ENCODE measurements at regions not wholly inside any gene's neighbourhood (a gene's known extent, or its start where the extent isn't known, plus 50 kb on each side); places are given as distances from the start of the nearest gene placed in this dataset.

DNA sequence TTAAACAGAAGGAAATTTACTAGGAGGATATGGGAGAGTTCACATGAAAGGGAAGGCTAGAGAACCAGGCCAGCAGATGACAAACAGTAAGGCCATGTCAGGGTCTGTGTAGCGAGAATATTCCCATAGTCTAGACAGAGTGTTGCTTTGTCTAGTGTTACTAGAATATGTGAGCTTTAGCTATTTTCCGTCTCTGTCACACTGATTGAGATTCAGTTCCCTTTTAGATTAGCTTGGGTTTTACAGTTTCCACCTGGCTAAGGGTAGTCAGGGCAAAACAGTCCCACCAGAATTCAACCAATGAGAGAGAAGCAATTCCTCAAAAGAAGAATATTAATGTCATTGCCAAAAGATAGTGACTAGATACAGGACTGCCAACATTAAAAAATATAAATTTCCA, 82.8 kb upstream of the MDM1 start:
- no peaks in the 10 kb centered on the region for H3K79me2 ChIP-seq (ENCODE audit: insufficient read depth, low read length)
- H3K9me2 ChIP-seq (ENCODE audit: low read depth, low read length): no peaks in the 10 kb centered on the region
- no peaks in the 10 kb centered on the region for H3F3A ChIP-seq (ENCODE audit: insufficient read depth, low read length)
- no peaks in the 10 kb centered on the region for H3K9me3 ChIP-seq (ENCODE audit: low read length)
- no peak overlapping the region for H3K4me2 ChIP-seq (ENCODE audit: low read length)
- no peaks in the 10 kb centered on the region for H3K4me1 ChIP-seq (ENCODE audit: insufficient read depth, low read length, severe bottlenecking)
- no peak overlapping the region for H3K9ac ChIP-seq (ENCODE audit: low read length)
- no peaks in the 10 kb centered on the region for H3K36me3 ChIP-seq (ENCODE audit: insufficient read depth, low read length)
- TF ChIP-seq EZH2 (IDR thresholded peaks at IDR 0.05; ENCODE audit: borderline replicate concordance, low read length): no peak
- TF ChIP-seq, protein P1, sequence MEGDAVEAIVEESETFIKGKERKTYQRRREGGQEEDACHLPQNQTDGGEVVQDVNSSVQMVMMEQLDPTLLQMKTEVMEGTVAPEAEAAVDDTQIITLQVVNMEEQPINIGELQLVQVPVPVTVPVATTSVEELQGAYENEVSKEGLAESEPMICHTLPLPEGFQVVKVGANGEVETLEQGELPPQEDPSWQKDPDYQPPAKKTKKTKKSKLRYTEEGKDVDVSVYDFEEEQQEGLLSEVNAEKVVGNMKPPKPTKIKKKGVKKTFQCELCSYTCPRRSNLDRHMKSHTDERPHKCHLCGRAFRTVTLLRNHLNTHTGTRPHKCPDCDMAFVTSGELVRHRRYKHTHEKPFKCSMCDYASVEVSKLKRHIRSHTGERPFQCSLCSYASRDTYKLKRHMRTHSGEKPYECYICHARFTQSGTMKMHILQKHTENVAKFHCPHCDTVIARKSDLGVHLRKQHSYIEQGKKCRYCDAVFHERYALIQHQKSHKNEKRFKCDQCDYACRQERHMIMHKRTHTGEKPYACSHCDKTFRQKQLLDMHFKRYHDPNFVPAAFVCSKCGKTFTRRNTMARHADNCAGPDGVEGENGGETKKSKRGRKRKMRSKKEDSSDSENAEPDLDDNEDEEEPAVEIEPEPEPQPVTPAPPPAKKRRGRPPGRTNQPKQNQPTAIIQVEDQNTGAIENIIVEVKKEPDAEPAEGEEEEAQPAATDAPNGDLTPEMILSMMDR (IDR thresholded peaks at IDR 0.05; ENCODE audit: low read length): no peak
- H2AFZ ChIP-seq (ENCODE audit: low read length): no peak overlapping the region
- no peak overlapping the region for H3K4me3 ChIP-seq (ENCODE audit: low read depth, low read length, poor library complexity, severe bottlenecking)
- H3K27ac ChIP-seq (ENCODE audit: low read depth, low read length, poor library complexity, severe bottlenecking): no peak overlapping the region
- no peaks in the 10 kb centered on the region for H4K20me1 ChIP-seq (ENCODE audit: insufficient read depth, low read length)
- H3K27me3 ChIP-seq (ENCODE audit: insufficient read depth, low read length): no peaks in the 10 kb centered on the region

DNA sequence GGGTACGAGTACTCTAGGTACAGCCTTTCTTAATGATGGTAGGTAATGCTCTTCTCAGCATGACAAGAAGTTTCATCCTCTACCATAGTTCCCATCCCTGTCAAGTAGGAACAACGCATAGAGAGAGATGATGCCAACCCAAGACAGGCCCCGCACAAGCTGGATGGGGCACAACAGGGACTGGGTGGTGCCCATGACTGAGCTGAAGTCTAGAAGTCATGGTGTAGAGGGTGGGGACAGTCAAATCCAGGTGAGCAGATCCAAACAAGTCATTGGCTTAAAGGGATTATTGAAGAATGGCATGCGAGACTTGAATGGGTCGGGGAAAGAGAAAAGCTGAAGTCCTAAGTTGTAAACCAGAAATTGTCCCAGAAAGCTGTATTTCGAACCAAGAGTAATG, 84.2 kb upstream of the MDM1 start:
- no peaks in the 10 kb centered on the region for H4K20me1 ChIP-seq (ENCODE audit: insufficient read depth, low read length)
- no peaks in the 10 kb centered on the region for H3K9me3 ChIP-seq (ENCODE audit: low read length)
- no peak overlapping the region for H3K9ac ChIP-seq (ENCODE audit: low read length)
- H3K27me3 ChIP-seq (ENCODE audit: insufficient read depth, low read length): no peaks in the 10 kb centered on the region
- no peak overlapping the region for H3K27ac ChIP-seq (ENCODE audit: low read depth, low read length, poor library complexity, severe bottlenecking)
- H3K4me3 ChIP-seq (ENCODE audit: low read depth, low read length, poor library complexity, severe bottlenecking): no peak overlapping the region
- no peaks in the 10 kb centered on the region for H3F3A ChIP-seq (ENCODE audit: insufficient read depth, low read length)
- no peak for TF ChIP-seq EZH2 (IDR thresholded peaks at IDR 0.05; ENCODE audit: borderline replicate concordance, low read length)
- TF ChIP-seq, protein P1 (IDR thresholded peaks at IDR 0.05; ENCODE audit: low read length): no peak
- H3K4me1 ChIP-seq (ENCODE audit: insufficient read depth, low read length, severe bottlenecking): no peaks in the 10 kb centered on the region
- no peak overlapping the region for H2AFZ ChIP-seq (ENCODE audit: low read length)
- H3K4me2 ChIP-seq (ENCODE audit: low read length): no peak overlapping the region
- H3K36me3 ChIP-seq (ENCODE audit: insufficient read depth, low read length): no peaks in the 10 kb centered on the region
- H3K79me2 ChIP-seq (ENCODE audit: insufficient read depth, low read length): no peaks in the 10 kb centered on the region
- H3K9me2 ChIP-seq (ENCODE audit: low read depth, low read length): no peaks in the 10 kb centered on the region

DNA sequence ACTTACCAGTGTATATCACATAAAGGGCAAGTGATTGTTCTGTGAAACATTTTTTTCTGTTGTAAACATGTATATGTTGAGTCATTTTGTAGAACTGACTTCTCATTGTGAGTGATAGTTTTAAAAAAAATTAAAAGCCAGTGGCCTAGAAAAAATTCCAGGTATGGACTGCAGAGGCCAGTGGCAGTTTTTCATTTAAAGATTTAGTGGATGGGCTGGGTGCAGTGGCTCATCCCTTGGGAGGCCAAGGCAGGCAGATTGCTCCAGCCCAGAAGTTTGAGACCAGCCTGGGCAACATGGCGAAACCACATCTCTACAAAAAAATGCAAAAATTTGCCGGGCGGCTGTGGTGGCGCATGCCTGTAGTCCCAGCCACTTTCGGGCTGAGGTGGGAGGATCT, 84.7 kb upstream of the MDM1 start:
- TF ChIP-seq, protein P1 (IDR thresholded peaks at IDR 0.05; ENCODE audit: low read length): no peak
- TF ChIP-seq EZH2 (IDR thresholded peaks at IDR 0.05; ENCODE audit: borderline replicate concordance, low read length): no peak
- Histone ChIP-seq H3K27ac (ENCODE audit: low read depth, low read length, poor library complexity, severe bottlenecking) (no peak overlapping the region), H3K4me1 (ENCODE audit: insufficient read depth, low read length, severe bottlenecking) (no peaks in the 10 kb centered on the region), H3K79me2 (ENCODE audit: insufficient read depth, low read length) (no peaks in the 10 kb centered on the region), H2AFZ (ENCODE audit: low read length) (no peak overlapping the region), H3K4me2 (ENCODE audit: low read length) (no peak overlapping the region), H3K9ac (ENCODE audit: low read length) (no peak overlapping the region), H3K9me2 (ENCODE audit: low read depth, low read length) (no peaks in the 10 kb centered on the region), H4K20me1 (ENCODE audit: insufficient read depth, low read length) (no peaks in the 10 kb centered on the region), H3K27me3 (ENCODE audit: insufficient read depth, low read length) (no peaks in the 10 kb centered on the region), H3K36me3 (ENCODE audit: insufficient read depth, low read length) (no peaks in the 10 kb centered on the region), H3F3A (ENCODE audit: insufficient read depth, low read length) (no peaks in the 10 kb centered on the region), H3K9me3 (ENCODE audit: low read length) (no peaks in the 10 kb centered on the region), H3K4me3 (ENCODE audit: low read depth, low read length, poor library complexity, severe bottlenecking) (no peak overlapping the region)
